PC-9 (cell line): ENCODE measurements at regions not wholly inside any gene's neighbourhood (a gene's known extent, or its start where the extent isn't known, plus 50 kb on each side); places are given as distances from the start of the nearest gene placed in this dataset.

ENCODE experiments used
- EZH2 ChIP-seq: fragments of 200-600 bp; sonication (generic); IDR thresholded peaks from 2 replicates; pipeline ENCODE4 v1.8.0; 2017; ENCODE audit warnings: antibody characterized with exemption, low read depth
- TF ChIP-seq, protein P1 (sequence below): fragments of 200-600 bp; sonication (generic); conservative IDR thresholded peaks from 2 replicates; pipeline ENCODE4 v1.6.1; 2017; ENCODE audit warnings: mixed run types, antibody characterized with exemption, mild to moderate bottlenecking, moderate library complexity

- TF ChIP-seq, protein P1, sequence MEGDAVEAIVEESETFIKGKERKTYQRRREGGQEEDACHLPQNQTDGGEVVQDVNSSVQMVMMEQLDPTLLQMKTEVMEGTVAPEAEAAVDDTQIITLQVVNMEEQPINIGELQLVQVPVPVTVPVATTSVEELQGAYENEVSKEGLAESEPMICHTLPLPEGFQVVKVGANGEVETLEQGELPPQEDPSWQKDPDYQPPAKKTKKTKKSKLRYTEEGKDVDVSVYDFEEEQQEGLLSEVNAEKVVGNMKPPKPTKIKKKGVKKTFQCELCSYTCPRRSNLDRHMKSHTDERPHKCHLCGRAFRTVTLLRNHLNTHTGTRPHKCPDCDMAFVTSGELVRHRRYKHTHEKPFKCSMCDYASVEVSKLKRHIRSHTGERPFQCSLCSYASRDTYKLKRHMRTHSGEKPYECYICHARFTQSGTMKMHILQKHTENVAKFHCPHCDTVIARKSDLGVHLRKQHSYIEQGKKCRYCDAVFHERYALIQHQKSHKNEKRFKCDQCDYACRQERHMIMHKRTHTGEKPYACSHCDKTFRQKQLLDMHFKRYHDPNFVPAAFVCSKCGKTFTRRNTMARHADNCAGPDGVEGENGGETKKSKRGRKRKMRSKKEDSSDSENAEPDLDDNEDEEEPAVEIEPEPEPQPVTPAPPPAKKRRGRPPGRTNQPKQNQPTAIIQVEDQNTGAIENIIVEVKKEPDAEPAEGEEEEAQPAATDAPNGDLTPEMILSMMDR: no peak
- TF ChIP-seq EZH2: no peak
Measured at GRCh38 chr11:25576320-25576719, 755.6 kb upstream of the ANO3 start.
